ENCODE measurements at regions not wholly inside any gene's neighbourhood (a gene's known extent, or its start where the extent isn't known, plus 50 kb on each side); places are given as distances from the start of the nearest gene placed in this dataset.

- TF ChIP-seq POLR2A (IDR thresholded peaks at IDR 0.05; ENCODE audit: extremely low read depth, insufficient read length), result no peak
- no peak for TF ChIP-seq CTCF (IDR thresholded peaks at IDR 0.05; ENCODE audit: low read depth, low read length)
- no peak for TF ChIP-seq MAX (IDR thresholded peaks at IDR 0.05; ENCODE audit: low read depth, low read length)
- no peak for TF ChIP-seq MYC (IDR thresholded peaks at IDR 0.05; ENCODE audit: low read depth, low read length)
These were observed 380.6 kb downstream of the LIG4 start for GRCh38 chr13:107834717-107835116.

Measured in NB4 (cell line).